Stimulated activated CD4-positive, alpha-beta T cell treated with anti-CD3 and anti-CD28 coated beads, Interleukin-4, amount 100 ng/mL, for 24 hours (primary cell): ENCODE measurements at regions not wholly inside any gene's neighbourhood (a gene's known extent, or its start where the extent isn't known, plus 50 kb on each side); places are given as distances from the start of the nearest gene placed in this dataset.
"Not testable (repeated sequence)": the region's sequence is repeated elsewhere in the genome, so short reads cannot be mapped to it uniquely, and the experiment has no call there.

Source experiments
- DNase-seq: peaks from one replicate; pipeline ENCODE4 v3.0.0-alpha.2; 2020

- no peak for DNase-seq
Measured at GRCh38 chr9:115686069-115686468, 467.5 kb upstream of the PAPPA start.

GRCh38 chr9:115687356-115687755 lies 466.2 kb upstream of the PAPPA start:
- no peak for DNase-seq

GRCh38 chr9:115689331-115689730 lies 464.3 kb upstream of the PAPPA start:
- DNase-seq = no peak

- no peak for DNase-seq
Measured at GRCh38 chr9:115690786-115691496, 462.6 kb upstream of the PAPPA start.

GRCh38 chr9:115691693-115692092 lies 461.9 kb upstream of the PAPPA start:
- no peak for DNase-seq

GRCh38 chr9:115692868-115693267 lies 460.7 kb upstream of the PAPPA start:
- DNase-seq = not testable (repeated sequence)

GRCh38 chr9:115694014-115694413 lies 459.6 kb upstream of the PAPPA start:
- no peak for DNase-seq

GRCh38 chr9:115694991-115695390 lies 458.6 kb upstream of the PAPPA start:
- DNase-seq = no peak

GRCh38 chr9:115712981-115713380 lies 440.6 kb upstream of the PAPPA start:
- no peak for DNase-seq

- DNase-seq = no peak
Measured at GRCh38 chr9:115715666-115716065, 437.9 kb upstream of the PAPPA start.

GRCh38 chr9:115717298-115717697 lies 436.3 kb upstream of the PAPPA start:
- no peak for DNase-seq

- no peak for DNase-seq
Measured at GRCh38 chr9:115717711-115718173, 435.8 kb upstream of the PAPPA start.

- DNase-seq = no peak
Measured at GRCh38 chr9:115730396-115730795, 423.2 kb upstream of the PAPPA start.

- DNase-seq = no peak
Measured at GRCh38 chr9:115730845-115731244, 422.7 kb upstream of the PAPPA start.

GRCh38 chr9:115733318-115734110 lies 420.1 kb upstream of the PAPPA start:
- DNase-seq = no peak

- DNase-seq = no peak
Measured at GRCh38 chr9:115739096-115739875, 414.3 kb upstream of the PAPPA start.

- DNase-seq = no peak
Measured at GRCh38 chr9:115740986-115741385, 412.6 kb upstream of the PAPPA start.

- no peak for DNase-seq
Measured at GRCh38 chr9:115743709-115744605, 409.6 kb upstream of the PAPPA start.

- DNase-seq = no peak
Measured at GRCh38 chr9:115746496-115746895, 407.1 kb upstream of the PAPPA start.

- no peak for DNase-seq
Measured at GRCh38 chr9:115747731-115748130, 405.9 kb upstream of the PAPPA start.

GRCh38 chr9:115756736-115757135 lies 396.9 kb upstream of the PAPPA start:
- DNase-seq = no peak

- no peak for DNase-seq
Measured at GRCh38 chr9:115757461-115757860, 396.1 kb upstream of the PAPPA start.
